Activated CD8-positive, alpha-beta memory T cell treated with anti-CD3 and anti-CD28 coated beads, Interleukin-2, amount 50 U/mL, for 1 hour (primary cell): ENCODE measurements at regions not wholly inside any gene's neighbourhood (a gene's known extent, or its start where the extent isn't known, plus 50 kb on each side); places are given as distances from the start of the nearest gene placed in this dataset.
"Not testable (repeated sequence)": the region's sequence is repeated elsewhere in the genome, so short reads cannot be mapped to it uniquely, and the experiment has no call there.

Experiments
- DNase-seq: peaks from one replicate; pipeline ENCODE4 v3.0.0-alpha.2; 2020; ENCODE audit errors: extremely low read depth

DNA sequence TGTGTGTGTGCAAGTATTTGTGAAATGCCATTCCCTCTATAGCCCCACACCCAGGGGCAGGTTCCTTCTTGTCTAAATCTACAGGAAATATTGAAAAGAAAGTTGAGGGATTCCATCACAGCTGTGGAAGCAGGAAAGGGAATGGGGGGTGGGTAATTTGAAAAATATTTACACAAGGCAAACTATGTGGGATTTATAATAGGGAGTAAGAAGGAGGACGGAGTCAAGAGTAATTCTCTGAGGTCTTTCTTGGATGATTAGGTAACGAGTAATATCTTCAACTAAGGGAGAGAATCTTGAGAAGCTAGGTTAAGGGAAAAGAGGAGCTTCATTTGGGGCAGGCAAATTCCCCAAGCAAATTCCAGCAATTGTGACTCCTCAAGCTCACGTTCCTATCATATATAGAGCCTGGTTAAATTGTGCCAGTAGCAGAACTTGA is 113.5 kb upstream of the SGK1 start:
- no peak for DNase-seq

DNA sequence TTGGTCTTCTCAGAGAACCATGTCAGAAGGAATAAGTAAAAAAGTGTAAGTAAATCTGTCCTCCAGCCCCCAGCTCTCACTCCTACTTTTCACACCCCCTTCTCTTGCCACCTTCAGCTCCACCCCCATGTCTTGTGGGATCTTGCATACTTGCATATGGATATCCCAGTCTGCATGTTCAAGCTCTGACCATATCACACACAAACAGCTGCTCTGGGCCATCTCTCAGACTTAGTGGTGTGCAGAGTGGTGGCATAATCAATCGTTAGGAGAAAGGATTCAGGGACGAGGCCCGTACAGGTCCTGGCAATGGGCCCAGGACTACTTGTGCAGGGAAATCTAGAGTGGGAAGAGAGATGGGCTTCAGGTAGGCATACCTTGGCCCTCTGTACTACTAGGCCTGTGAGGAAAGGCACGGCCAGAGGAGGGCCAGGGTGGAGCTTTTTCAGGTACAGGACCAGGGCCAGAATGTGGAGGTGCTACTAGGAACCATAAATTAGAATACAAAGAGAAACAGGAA is 112.0 kb upstream of the SGK1 start:
- no peak for DNase-seq

DNA sequence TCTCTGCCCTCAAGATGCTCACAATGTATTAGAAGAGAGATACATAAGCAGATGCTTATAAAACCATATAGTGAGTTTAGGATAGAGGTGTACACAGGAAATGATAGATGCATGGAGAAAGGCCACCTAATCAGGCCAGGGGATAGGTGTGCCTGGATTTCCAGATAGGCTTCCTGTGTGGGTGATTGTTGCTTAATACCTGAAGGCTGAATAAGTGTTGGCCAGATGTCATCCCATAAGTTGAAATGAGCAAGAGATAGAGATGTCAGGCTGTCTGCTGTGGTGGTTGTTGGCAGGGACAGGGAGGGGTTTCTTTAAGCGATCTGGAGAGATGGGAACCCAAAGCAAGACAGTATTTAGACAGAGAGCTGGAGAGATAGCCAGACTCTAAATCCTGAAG is 109.8 kb upstream of the SGK1 start:
- no peak for DNase-seq

DNA sequence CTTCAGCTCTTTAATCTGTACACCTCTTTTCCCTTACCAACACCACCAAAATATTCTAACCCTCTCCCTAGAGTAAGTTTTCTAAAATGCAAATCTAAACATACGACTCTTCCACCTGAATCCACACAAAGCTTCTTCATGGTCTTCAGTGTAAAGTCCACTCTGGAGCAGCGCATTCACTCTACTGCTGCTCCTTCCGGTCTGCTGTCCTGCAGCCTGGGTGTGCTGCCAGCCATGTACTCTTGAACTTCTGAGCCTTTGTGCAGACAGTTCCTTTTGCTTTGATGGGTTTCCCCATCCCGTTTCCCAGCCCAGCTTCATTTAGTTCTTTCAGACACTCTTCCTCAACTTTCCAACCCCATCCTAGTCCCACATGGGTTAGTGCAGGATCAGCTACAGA is 108.7 kb upstream of the SGK1 start:
- no peak for DNase-seq

DNA sequence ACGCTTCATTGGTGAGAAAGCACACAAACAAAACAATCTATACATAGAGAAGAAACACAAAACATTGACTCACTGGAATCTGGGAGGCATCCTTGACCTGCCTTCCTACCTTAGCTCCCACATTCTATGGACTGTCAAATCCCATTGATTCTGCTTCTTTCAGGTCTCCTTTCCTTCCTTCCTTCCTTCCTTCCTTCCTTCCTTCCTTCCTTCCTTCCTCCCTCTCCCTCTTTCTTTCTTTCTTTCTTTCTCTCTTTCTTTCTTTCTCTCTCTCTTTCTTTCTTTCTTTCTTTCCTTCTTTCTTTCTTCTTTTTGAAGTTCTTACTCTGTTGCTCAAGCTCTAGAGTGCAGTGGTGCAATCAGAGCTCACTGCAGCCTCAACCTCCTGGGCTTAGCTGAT is 108.0 kb upstream of the SGK1 start:
- not testable (repeated sequence) for DNase-seq

DNA sequence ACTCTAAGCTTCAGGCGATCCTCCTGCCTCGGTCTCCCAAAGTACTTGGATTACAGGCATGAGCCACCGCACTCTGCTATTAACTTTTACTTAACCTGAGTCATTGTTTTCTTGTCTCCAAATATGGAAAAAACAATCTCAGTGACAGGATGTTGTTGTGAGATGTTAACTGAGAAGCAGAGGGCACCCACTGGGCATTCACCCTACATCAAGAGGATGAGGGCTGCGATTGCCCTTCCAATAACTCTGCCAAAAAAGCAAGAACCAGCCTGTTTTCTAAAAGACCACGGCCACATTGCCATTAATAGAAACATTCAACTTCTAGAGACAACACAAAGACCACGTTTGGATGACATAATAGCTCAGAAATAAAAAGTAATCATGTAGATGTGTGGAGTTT is 107.6 kb upstream of the SGK1 start:
- no peak for DNase-seq

DNA sequence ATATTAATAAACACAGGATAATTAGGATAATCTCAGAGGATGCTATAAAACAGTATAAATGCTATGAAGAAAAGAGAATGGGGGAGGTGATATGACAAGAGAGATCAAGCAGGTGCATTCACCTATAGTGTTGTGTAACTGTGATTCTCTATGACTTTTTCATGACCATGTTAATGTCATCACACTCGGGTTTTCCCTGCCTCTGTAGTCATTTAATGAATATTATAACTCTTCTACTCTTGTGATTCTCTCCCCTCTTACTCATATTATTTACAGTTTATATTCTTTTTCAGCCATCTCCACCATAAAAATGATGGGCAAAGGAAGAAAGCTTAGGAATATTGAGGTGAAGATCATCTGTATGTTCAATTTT is 106.9 kb upstream of the SGK1 start:
- DNase-seq: no peak

DNA sequence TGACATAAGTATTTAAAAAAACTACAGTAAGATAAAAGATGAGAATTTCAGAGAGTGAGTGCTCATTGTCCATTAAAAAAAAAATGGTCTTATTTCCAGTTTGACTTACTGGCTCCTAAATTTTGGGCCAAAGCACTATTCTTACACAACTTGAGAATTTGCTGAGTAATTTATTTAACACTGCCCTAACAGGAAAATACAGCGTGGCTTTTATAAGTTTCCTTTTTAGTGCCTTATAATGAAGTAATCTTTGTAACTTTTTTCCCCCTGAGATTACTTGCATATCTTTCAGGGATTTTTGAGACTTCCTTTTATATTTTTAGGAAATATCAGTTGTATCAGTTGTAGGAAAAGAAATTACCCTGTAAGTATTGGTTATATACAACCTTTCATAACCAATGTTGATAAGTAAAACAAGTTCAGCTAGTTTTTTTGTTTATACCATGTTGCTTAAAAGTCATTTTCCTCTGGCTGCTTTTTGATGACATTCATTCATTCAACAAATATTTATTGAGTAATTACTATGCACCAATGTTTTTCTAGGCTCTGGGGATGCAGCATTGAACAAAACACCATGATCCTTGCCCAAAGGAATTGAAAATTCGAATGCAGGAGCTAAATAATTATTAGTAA is 106.4 kb upstream of the SGK1 start:
- no peak for DNase-seq

DNA sequence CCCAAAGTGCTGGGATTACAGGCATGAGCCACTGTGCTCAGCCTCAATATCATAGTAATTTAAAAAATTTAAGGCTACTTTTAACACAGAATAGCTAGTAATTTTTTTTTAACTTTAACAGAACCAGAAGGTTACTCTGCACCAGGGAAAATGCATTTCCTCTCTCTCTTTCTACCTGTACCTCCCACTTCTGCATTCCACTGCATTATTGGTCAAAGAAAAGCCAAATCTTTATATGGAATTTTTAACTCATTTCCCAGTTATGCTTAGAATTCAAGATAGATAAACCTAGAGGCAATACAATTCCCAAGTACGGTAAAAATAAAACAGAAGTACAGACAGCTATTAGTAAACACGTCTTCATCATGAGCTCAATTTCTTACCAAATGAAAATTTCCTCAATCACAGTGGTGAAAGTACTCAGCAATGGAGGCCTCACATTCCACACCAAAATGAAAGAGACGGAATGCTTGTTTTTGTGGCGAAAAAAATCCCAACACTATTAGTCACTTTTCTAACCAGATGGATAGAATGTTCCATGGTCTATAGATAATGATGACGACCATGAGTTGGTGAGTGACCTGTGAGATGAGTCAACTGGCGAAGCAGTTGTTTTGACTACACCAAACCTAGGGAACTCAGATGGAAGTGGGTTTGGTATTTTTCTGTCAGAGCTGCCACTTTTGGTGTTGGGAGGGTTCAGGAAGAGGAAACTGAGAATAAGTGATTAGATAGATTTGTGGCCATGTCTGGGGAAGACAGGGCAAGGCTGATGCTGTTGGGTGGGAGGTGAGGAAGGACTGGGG is 104.7 kb upstream of the SGK1 start:
- DNase-seq: no peak

DNA sequence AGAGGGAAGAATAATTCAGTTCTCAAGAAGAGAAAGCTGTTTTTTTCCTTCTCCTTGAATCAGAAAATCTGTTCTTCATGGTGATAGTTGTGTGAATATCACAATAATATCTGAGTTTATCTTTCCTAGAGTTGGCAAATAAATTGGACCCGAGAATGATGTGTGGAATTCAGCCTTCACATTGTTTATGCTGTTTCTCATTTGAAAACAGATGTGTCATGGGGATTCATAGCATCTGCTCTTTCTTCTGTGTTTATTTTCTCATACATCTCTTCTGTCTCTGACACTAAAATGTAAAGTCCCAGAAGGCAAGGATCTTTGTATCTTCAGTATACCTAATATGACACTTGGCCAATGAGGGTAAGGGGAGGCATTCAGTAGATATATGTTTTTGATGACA is 103.6 kb upstream of the SGK1 start:
- no peak for DNase-seq

DNA sequence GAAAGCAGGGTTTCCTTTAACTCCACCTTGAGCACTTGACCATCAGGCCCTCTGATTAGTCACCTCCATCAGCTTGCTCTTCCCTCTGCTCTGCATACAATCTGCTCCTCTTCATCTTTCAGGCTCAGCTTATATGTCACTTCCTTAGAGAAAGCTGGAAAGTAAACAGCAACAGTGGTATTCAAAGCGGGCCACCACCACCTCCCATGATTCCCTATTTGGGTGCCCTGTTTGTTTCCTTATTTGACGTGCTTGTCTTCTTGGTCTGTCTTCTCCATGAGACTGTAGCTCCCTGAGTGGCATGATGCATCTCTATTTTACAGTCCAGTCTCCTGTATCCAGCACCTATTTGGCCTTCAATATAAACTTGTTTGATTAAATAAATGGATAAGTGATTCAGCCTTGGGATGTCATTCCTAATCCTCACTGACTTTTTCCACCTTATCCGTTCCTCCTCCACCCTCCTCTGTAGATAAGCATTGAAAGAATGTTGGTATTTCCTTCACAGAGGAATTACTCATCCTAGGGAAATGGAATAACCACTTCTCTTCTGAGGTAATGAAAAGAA is 102.8 kb upstream of the SGK1 start:
- no peak for DNase-seq

DNA sequence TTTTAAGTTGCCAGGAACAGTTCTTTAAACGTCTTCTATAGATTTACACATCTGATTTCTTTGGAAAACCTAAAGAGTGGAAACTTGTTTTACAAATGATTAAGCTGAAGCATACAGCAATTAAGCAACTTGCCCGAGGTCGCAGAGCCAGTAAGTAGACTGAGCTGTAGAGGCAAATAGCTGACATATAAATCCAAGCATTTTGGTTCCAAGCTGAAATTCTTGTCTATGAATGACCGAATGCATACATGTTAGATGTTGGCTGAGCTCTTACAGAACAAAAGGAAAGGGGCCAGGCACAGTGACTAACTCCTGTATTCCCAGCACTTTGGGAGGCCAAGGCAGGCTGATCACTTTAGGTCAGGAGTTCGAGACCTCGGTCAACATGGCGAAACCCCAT is 101.8 kb upstream of the SGK1 start:
- DNase-seq: no peak

DNA sequence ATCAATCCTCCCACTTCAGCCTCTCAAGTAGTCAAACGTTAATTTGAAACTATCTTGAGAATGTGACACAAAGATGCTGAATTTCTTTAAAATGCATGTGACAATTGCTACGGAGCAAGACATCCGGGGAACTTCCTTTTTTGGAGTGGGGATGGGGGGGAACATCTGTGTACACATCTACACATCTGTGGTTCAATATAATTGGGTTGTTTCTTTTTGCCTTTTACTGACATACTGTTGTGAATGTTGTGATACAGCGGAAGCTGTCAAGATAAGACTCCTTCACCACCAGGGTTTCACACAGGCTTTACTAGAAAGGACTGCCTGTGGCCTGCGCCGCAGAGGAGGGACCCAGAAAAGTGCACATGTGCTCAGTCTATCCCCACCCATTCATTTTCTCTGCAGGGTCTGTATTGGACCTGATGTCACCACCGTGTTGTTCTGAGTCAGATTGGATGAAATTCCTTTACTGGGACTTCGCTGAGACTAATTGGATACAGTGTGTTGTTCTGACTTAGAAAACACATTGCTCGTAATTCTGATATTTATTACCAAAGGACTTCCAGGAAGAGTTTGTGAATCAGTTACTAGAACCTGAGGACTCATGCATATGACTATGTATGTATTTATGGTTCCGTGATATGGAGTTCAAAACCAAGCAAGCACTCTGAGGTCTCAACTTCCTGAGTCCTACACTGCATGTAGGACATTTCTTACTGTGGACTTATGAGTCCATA is 98.7 kb upstream of the SGK1 start:
- no peak for DNase-seq

DNA sequence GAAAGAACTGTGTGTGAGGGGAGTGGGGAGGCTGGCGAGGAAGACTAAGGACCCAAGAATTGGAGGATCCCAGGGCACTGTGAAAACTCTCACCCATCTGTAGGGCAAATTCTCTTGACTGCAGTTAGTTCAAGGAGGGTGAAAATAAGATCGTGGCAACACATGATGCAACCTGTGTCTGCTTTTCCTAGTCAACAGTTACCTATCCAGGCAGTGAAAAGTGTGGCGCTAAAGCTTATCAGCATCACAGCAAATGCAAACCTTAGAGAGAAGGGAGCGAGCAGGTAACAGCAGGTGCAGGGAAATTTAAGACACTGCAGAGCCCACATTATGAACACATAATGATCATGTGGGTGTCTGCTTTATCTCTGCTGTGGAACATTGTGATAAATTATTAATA is 97.7 kb upstream of the SGK1 start:
- no peak for DNase-seq

DNA sequence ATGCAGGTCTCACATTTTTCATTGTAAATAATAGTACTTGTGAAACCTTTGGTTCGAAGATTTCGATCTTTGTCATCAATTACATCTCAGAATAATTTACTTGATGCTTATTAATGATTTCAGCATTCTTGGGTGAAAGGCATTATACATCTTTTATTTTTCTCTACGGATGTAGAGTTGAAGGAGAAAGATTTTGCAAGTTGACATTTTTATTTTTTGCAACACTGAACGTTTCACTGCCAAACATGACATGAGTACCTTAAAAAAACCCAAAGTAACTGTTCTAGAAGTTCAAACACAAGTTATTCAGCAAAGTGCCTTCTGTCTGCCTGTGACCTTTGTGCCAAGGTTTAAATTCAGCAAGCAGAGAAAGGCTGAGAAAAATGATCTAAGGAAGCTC is 97.3 kb upstream of the SGK1 start:
- DNase-seq: no peak

DNA sequence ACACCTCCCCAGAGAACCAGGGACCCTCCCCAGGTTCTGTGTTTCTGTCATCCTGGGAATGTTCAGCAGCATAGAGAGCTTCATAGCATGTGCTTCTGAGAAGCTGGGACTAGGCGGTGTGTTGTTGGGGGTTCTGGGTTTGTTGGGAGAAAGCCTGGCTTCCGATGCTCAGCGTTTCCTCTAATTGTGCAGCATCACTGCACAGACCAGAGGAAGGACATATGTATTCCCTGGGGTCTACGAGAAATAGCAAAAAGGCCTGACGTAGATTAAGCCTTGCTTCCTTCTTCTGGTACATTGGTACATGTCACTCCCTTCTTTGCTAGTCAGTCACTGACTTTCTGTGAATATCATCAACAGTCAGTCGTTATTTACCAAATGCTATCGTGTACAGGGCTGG is 96.9 kb upstream of the SGK1 start:
- no peak for DNase-seq

DNA sequence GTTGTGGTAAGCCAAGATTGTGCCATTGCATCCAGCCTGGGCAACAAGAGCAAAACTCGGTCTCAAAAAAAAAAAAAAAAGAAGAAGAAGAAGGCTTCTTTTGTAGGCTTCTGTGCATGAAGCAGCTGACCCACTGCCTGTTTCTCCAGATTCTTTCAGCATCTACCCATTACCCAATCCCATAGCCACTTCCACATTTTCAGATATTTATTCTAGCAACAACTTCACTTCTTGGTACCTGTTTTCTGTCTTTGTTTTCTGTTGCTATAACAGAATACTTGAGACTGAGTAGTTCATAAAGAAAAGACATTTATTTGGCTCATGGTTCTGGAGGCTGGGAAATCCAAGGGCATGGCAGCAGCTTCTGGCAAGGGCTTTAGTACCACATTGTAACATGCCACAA is 95.3 kb upstream of the SGK1 start:
- no peak for DNase-seq

DNA sequence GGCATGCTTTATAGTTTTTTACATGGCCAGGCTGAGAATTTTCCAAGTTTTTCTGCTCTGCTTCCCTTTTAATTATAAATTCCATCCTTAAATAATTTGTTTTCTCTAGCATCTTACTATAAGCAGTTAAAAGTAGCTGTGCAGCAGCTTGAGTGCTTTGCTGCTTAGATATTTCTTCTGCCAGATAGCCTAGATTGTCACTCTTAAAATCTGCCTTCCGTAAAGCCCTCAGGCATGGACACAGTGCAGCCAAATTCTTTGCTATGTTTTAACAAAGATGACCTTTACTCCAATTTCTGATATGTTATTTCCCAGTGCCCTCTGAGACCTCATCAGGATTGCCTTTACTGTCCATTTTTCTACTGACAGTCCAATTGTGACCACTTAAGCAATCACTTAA is 92.6 kb upstream of the SGK1 start:
- no peak for DNase-seq

DNA sequence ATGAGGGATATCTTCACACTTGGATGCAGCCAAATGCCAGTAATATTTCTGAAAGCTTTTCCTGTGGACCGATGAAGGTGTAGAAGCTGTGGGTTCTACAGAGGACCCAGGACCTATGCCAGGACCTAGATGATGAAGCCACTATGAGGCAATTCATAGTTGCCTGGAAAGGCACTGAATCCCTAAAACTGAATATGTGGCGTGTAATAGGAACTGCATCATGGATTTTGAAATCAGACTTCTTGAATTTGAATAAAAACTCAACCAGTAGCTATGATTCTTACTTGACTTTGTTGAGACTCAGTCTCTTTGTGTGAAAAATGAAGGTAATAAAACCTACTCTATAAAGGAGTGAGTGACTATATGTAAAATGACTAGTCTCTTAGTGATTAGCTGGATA is 89.9 kb upstream of the SGK1 start:
- DNase-seq: no peak

DNA sequence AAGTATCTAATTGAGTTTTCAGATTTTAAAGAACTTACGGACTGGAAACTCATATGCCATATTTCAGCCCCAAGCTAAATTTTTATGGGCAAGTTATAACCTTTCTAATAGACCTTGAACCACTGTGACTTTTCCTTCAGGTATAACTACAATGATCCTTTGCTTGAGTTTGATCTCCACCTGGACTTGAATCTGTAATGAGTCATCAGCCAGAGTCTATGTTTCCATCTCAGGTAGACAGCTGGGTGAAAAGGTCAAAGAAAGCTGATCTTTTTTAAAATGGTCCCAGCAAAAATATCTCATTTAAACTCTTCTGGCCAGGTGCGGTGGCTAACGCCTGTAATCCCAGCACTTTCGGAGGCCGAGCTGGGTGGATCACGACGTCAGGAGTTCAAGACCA is 88.4 kb upstream of the SGK1 start:
- DNase-seq: no peak

DNA sequence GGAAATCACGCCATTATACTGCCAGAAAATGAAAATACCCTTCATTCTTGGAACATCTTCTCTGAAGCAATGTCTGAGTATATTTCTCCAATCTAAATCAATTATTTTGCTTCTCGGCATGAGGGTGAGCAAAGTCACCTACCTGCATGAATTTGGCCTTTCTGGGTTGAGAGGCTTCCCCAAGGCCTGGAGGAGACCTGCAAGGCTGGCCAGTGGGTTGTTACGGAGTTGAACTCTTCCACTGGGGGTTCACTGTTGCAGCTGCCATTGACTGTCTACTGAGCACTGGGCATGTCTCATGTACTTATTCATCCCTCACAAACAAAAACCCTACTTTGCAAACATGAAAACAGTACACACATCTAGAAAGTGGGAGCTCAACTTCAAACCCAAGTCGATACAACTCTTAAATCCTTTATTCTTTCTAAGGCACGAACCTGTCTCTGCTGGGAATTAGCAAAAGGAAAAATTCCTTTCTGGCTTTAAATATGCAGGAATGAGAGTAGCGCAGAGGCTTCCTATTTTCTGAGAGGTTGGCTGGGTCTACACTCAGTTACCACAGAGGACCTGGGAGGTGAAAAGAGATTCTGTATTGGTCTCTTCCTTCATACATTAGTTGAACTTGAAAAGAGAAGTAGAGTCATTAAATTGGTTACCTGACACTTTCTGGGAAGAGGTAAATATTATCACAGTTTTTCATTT is 87.6 kb upstream of the SGK1 start:
- no peak for DNase-seq

DNA sequence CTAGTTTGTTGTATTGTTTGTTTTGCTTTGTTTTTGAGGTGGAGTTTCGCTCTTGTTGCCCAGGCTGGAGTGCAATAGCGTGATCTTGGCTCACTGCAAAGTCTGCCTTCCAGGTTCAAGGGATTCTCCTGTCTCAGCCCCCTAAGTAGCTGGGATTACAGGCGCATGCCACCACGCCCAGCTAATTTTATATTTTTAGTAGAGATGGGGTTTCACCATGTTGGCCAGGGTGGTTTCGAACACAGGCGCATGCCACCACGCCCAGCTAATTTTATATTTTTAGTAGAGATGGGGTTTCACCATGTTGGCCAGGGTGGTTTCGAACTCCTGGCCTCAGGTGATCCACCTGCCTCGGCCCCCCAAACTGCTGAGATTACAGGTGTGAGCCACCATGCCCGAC is 85.4 kb upstream of the SGK1 start:
- not testable (repeated sequence) for DNase-seq
